ENCODE measurements at regions not wholly inside any gene's neighbourhood (a gene's known extent, or its start where the extent isn't known, plus 50 kb on each side); places are given as distances from the start of the nearest gene placed in this dataset.

- no peak for TF ChIP-seq EZH2phosphoT487 (IDR thresholded peaks at IDR 0.05; ENCODE audit: unreplicated experiment)
- no peak for TF ChIP-seq ZNF331 (CRISPR knock-in tag; IDR thresholded peaks at IDR 0.05; ENCODE audit: low read depth)
- no peak for TF ChIP-seq EZH2 (IDR thresholded peaks at IDR 0.05; ENCODE audit: low read depth, unreplicated experiment)
- no peak for TF ChIP-seq JUNB (IDR thresholded peaks at IDR 0.05; ENCODE audit: unreplicated experiment)
- TF ChIP-seq ZNF114 (CRISPR knock-in tag; IDR thresholded peaks at IDR 0.05): no peak
Measured at GRCh38 chr10:107424628-107425027, 260.1 kb upstream of the SORCS1 start (continued).

- TF ChIP-seq ZNF114 (CRISPR knock-in tag; IDR thresholded peaks at IDR 0.05): no peak
- no peak for TF ChIP-seq CTCF (conservative IDR thresholded peaks at IDR 0.05; ENCODE audit: low read depth in 2 of 2)
- TF ChIP-seq EZH2phosphoT487 (IDR thresholded peaks at IDR 0.05; ENCODE audit: unreplicated experiment): no peak
- no peak for TF ChIP-seq JUNB (IDR thresholded peaks at IDR 0.05; ENCODE audit: unreplicated experiment)
- TF ChIP-seq EZH2 (IDR thresholded peaks at IDR 0.05; ENCODE audit: low read depth, unreplicated experiment): no peak
- no peak for TF ChIP-seq REST (IDR thresholded peaks at IDR 0.05; ENCODE audit: unreplicated experiment)
- no peak for TF ChIP-seq POLR2AphosphoS5 (IDR thresholded peaks at IDR 0.05; ENCODE audit: low read depth)
- TF ChIP-seq ZNF462 (CRISPR knock-in tag; IDR thresholded peaks at IDR 0.05): no peak
- no peak for TF ChIP-seq ETS1 (IDR thresholded peaks at IDR 0.05)
- no peak for TF ChIP-seq NANOG (IDR thresholded peaks at IDR 0.05; ENCODE audit: borderline replicate concordance)
- no peak for TF ChIP-seq CREB1 (CRISPR knock-in tag; IDR thresholded peaks at IDR 0.05; ENCODE audit: low read depth)
- no peak for TF ChIP-seq STAT1 (IDR thresholded peaks at IDR 0.05; ENCODE audit: unreplicated experiment)
- no peak for TF ChIP-seq ZNF331 (CRISPR knock-in tag; IDR thresholded peaks at IDR 0.05; ENCODE audit: low read depth)
- Mint-ChIP-seq H3K4me1 (peaks cover 5% of the 10 kb centered on the region; the same call in 2 of the 3 replicates), H3K9me3 (no peaks in the 10 kb centered on the region), H3K27ac (no peak overlapping the region), H3K4me3 (no peak overlapping the region), H3K27me3 (ENCODE audit: insufficient read depth, low read depth, poor library complexity) (no peaks in the 10 kb centered on the region), H3K36me3 (ENCODE audit: low read depth) (no peaks in the 10 kb centered on the region)
- Histone ChIP-seq H3K4me3 (no peak overlapping the region), H4K20me1 (replicated peaks; ENCODE audit: insufficient read depth) (no peaks in the 10 kb centered on the region), H3K9me2 (ENCODE audit: insufficient read depth) (no peaks in the 10 kb centered on the region), H3F3A (replicated peaks; ENCODE audit: low read depth) (no peaks in the 10 kb centered on the region), H3K36me3 (ENCODE audit: insufficient read depth) (no peaks in the 10 kb centered on the region), H3K27ac (ENCODE audit: low read depth) (no peak overlapping the region), H3K4me1 (ENCODE audit: insufficient read depth) (0 out of 2 replicates have a peak, but pooled peaks cover 5% of the 10 kb centered on the region), H3K27me3 (ENCODE audit: insufficient read depth) (no peaks in the 10 kb centered on the region), H3K4me2 (no peak overlapping the region), H3K79me2 (replicated peaks; ENCODE audit: insufficient read depth) (no peaks in the 10 kb centered on the region), H2AFZ (peak overlapping the region; percentile 61; the same call in 1 of the 2 replicates)
- ATAC-seq (no peak), DNase-seq (ENCODE audit: low spot score) (no peak)
Measured at GRCh38 chr10:107423903-107424302, 259.4 kb upstream of the SORCS1 start.

Measured in GM23338 (cell line).